ENCODE measurements at regions not wholly inside any gene's neighbourhood (a gene's known extent, or its start where the extent isn't known, plus 50 kb on each side); places are given as distances from the start of the nearest gene placed in this dataset.

- POLR2A ChIA-PET: no interaction called here
- CTCF ChIA-PET: no interaction called here
- peaks cover 13% of the 10 kb centered on the region for H3K4me1 Mint-ChIP-seq
- H3K4me3 Mint-ChIP-seq: no peak overlapping the region
- H3K27me3 Mint-ChIP-seq (ENCODE audit: low read depth): no peaks in the 10 kb centered on the region
- no peaks in the 10 kb centered on the region for H3K36me3 Mint-ChIP-seq
- H3K27ac Mint-ChIP-seq: no peak overlapping the region
- H3K9me3 Mint-ChIP-seq: peaks cover 9% of the 10 kb centered on the region
- TF ChIP-seq, protein P1, sequence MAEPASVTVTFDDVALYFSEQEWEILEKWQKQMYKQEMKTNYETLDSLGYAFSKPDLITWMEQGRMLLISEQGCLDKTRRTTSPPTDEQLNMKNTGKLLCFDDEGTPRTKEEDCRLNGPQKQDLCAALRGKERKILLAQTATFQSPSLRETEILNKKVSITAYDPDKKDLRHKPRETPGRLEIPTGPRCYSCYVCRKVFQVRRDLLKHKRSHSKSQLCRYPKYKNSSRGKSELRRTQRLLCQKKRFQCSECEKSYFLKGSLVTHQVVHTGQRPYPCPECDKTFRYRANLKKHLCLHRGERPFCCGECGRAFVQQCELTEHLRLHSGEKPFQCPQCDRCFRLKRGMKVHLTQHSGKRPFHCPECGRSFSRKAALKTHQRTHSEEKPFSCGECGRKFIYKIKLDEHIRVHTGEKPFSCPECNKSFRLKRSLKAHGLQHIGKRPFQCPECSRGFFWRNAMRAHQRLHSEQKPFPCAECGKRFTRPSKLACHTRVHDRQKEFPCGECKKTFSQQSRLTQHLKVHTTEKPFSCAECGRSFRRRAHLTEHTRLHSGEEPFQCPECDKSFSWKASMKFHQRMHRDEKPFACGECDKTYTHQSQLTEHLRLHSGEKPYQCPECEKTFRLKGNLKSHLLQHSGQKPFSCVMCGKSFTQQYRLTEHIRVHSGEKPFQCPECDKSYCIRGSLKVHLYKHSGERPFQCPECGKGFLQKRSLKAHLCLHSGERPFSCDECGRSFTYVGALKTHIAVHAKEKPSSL (CRISPR knock-in tag; conservative IDR thresholded peaks at IDR 0.05): no peak
- TF ChIP-seq MLX (CRISPR knock-in tag; IDR thresholded peaks at IDR 0.05) (no peak), STAT6 (CRISPR knock-in tag; conservative IDR thresholded peaks at IDR 0.05; ENCODE audit: low read depth) (no peak), AR (CRISPR knock-in tag; IDR thresholded peaks at IDR 0.05) (no peak), NR3C1 (CRISPR knock-in tag; conservative IDR thresholded peaks at IDR 0.05; ENCODE audit: low read depth) (no peak), CBFB (CRISPR knock-in tag; IDR thresholded peaks at IDR 0.05; ENCODE audit: low read depth) (no peak), HMGA2 (CRISPR knock-in tag; IDR thresholded peaks at IDR 0.05) (no peak)
- ATAC-seq (no peak), DNase-seq (ENCODE audit: low spot score) (no peak)
These were observed 774.6 kb upstream of the FAM98A start for GRCh38 chr2:34373586-34374233.

- Mint-ChIP-seq H3K36me3 (no peaks in the 10 kb centered on the region), H3K4me1 (peaks cover 21% of the 10 kb centered on the region), H3K27ac (no peak overlapping the region), H3K27me3 (ENCODE audit: low read depth) (no peaks in the 10 kb centered on the region), H3K9me3 (peaks cover 9% of the 10 kb centered on the region), H3K4me3 (no peak overlapping the region)
- CTCF ChIA-PET: no interaction called here
- TF ChIP-seq E2F5 (CRISPR knock-in tag; IDR thresholded peaks at IDR 0.05) (no peak), ZNF671 (CRISPR knock-in tag; IDR thresholded peaks at IDR 0.05) (no peak), GRHL2 (CRISPR knock-in tag; IDR thresholded peaks at IDR 0.05; ENCODE audit: insufficient replicate concordance, severe bottlenecking) (no peak), CBFB (CRISPR knock-in tag; IDR thresholded peaks at IDR 0.05; ENCODE audit: low read depth) (no peak)
- TF ChIP-seq, protein P2, sequence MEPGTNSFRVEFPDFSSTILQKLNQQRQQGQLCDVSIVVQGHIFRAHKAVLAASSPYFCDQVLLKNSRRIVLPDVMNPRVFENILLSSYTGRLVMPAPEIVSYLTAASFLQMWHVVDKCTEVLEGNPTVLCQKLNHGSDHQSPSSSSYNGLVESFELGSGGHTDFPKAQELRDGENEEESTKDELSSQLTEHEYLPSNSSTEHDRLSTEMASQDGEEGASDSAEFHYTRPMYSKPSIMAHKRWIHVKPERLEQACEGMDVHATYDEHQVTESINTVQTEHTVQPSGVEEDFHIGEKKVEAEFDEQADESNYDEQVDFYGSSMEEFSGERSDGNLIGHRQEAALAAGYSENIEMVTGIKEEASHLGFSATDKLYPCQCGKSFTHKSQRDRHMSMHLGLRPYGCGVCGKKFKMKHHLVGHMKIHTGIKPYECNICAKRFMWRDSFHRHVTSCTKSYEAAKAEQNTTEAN (CRISPR knock-in tag; IDR thresholded peaks at IDR 0.05): no peak
- no peak for DNase-seq (ENCODE audit: low spot score)
- ATAC-seq: no peak
- POLR2A ChIA-PET: no interaction called here
These were observed 773.9 kb upstream of the FAM98A start for GRCh38 chr2:34372967-34373366.

Data from WTC11 (cell line).